ENCODE measurements at regions not wholly inside any gene's neighbourhood (a gene's known extent, or its start where the extent isn't known, plus 50 kb on each side); places are given as distances from the start of the nearest gene placed in this dataset.

GRCh38 chr13:84234416-84234815, 352.1 kb upstream of the SLITRK1 start:
- H3K27ac ChIP-seq (ENCODE audit: low read depth in 1 of 2, low read length in 1 of 2): no peak overlapping the region
- no peaks in the 10 kb centered on the region for H3K27me3 ChIP-seq (ENCODE audit: control insufficient read depth in 2 of 2, insufficient read depth in 1 of 2, low read length in 1 of 2)
- no peaks in the 10 kb centered on the region for H3K9me3 ChIP-seq (ENCODE audit: control insufficient read depth in 2 of 2, insufficient read depth in 1 of 2, low read length in 1 of 2)
- H3K4me3 ChIP-seq (ENCODE audit: low read length in 2 of 2): no peak overlapping the region
- no peak for DNase-seq (ENCODE audit: low read depth in 6 of 9, low spot score in 9 of 9)
- H3K36me3 ChIP-seq (ENCODE audit: control insufficient read depth in 2 of 2, insufficient read depth in 2 of 2, low read length in 1 of 2): no peaks in the 10 kb centered on the region
- no peaks in the 10 kb centered on the region for H3K4me1 ChIP-seq (ENCODE audit: control insufficient read depth in 2 of 2, insufficient read depth in 2 of 2, low read length in 2 of 2)

GRCh38 chr13:84230568-84230967, 348.3 kb upstream of the SLITRK1 start:
- no peak for DNase-seq (ENCODE audit: low read depth in 6 of 9, low spot score in 9 of 9)
- WGBS: 84% methylated on average over 1 of the region's 1 CpG
- Histone ChIP-seq H3K36me3 (ENCODE audit: control insufficient read depth in 2 of 2, insufficient read depth in 2 of 2, low read length in 1 of 2) (no peaks in the 10 kb centered on the region), H3K27ac (ENCODE audit: low read depth in 1 of 2, low read length in 1 of 2) (no peak overlapping the region), H3K9me3 (ENCODE audit: control insufficient read depth in 2 of 2, insufficient read depth in 1 of 2, low read length in 1 of 2) (no peaks in the 10 kb centered on the region), H3K4me1 (ENCODE audit: control insufficient read depth in 2 of 2, insufficient read depth in 2 of 2, low read length in 2 of 2) (no peaks in the 10 kb centered on the region), H3K4me3 (ENCODE audit: low read length in 2 of 2) (no peak overlapping the region), H3K27me3 (ENCODE audit: control insufficient read depth in 2 of 2, insufficient read depth in 1 of 2, low read length in 1 of 2) (no peaks in the 10 kb centered on the region)

- Histone ChIP-seq H3K9me3 (ENCODE audit: control insufficient read depth in 2 of 2, insufficient read depth in 1 of 2, low read length in 1 of 2) (no peaks in the 10 kb centered on the region), H3K4me1 (ENCODE audit: control insufficient read depth in 2 of 2, insufficient read depth in 2 of 2, low read length in 2 of 2) (no peaks in the 10 kb centered on the region), H3K27me3 (ENCODE audit: control insufficient read depth in 2 of 2, insufficient read depth in 1 of 2, low read length in 1 of 2) (no peaks in the 10 kb centered on the region), H3K4me3 (ENCODE audit: low read length in 2 of 2) (no peak overlapping the region), H3K36me3 (ENCODE audit: control insufficient read depth in 2 of 2, insufficient read depth in 2 of 2, low read length in 1 of 2) (no peaks in the 10 kb centered on the region), H3K27ac (ENCODE audit: low read depth in 1 of 2, low read length in 1 of 2) (no peak overlapping the region)
- 93% methylated on average over 2 of the region's 2 CpGs for WGBS
- no peak for DNase-seq (ENCODE audit: low read depth in 6 of 9, low spot score in 9 of 9)
These were observed 328.8 kb upstream of the SLITRK1 start for GRCh38 chr13:84211048-84211447.

GRCh38 chr13:84208246-84208910, 326.1 kb upstream of the SLITRK1 start:
- Histone ChIP-seq H3K27me3 (ENCODE audit: control insufficient read depth in 2 of 2, insufficient read depth in 1 of 2, low read length in 1 of 2) (no peaks in the 10 kb centered on the region), H3K27ac (ENCODE audit: low read depth in 1 of 2, low read length in 1 of 2) (no peak overlapping the region), H3K4me1 (ENCODE audit: control insufficient read depth in 2 of 2, insufficient read depth in 2 of 2, low read length in 2 of 2) (no peaks in the 10 kb centered on the region), H3K36me3 (ENCODE audit: control insufficient read depth in 2 of 2, insufficient read depth in 2 of 2, low read length in 1 of 2) (no peaks in the 10 kb centered on the region), H3K9me3 (ENCODE audit: control insufficient read depth in 2 of 2, insufficient read depth in 1 of 2, low read length in 1 of 2) (no peaks in the 10 kb centered on the region), H3K4me3 (ENCODE audit: low read length in 2 of 2) (no peak overlapping the region)
- WGBS: 90% methylated on average over 7 of the region's 7 CpGs
- DNase-seq (ENCODE audit: low read depth in 6 of 9, low spot score in 9 of 9): peak in 2 of 9 donors; percentile 0 to 10

GRCh38 chr13:84207509-84207908, 325.2 kb upstream of the SLITRK1 start:
- no peaks in the 10 kb centered on the region for H3K27me3 ChIP-seq (ENCODE audit: control insufficient read depth in 2 of 2, insufficient read depth in 1 of 2, low read length in 1 of 2)
- H3K4me3 ChIP-seq (ENCODE audit: low read length in 2 of 2): no peak overlapping the region
- H3K9me3 ChIP-seq (ENCODE audit: control insufficient read depth in 2 of 2, insufficient read depth in 1 of 2, low read length in 1 of 2): no peaks in the 10 kb centered on the region
- H3K27ac ChIP-seq (ENCODE audit: low read depth in 1 of 2, low read length in 1 of 2): no peak overlapping the region
- H3K36me3 ChIP-seq (ENCODE audit: control insufficient read depth in 2 of 2, insufficient read depth in 2 of 2, low read length in 1 of 2): no peaks in the 10 kb centered on the region
- no peak for DNase-seq (ENCODE audit: low read depth in 6 of 9, low spot score in 9 of 9)
- 98% methylated on average over 2 of the region's 2 CpGs for WGBS
- no peaks in the 10 kb centered on the region for H3K4me1 ChIP-seq (ENCODE audit: control insufficient read depth in 2 of 2, insufficient read depth in 2 of 2, low read length in 2 of 2)

- Histone ChIP-seq H3K27me3 (ENCODE audit: control insufficient read depth in 2 of 2, insufficient read depth in 1 of 2, low read length in 1 of 2) (no peaks in the 10 kb centered on the region), H3K9me3 (ENCODE audit: control insufficient read depth in 2 of 2, insufficient read depth in 1 of 2, low read length in 1 of 2) (no peaks in the 10 kb centered on the region), H3K27ac (ENCODE audit: low read depth in 1 of 2, low read length in 1 of 2) (no peak overlapping the region), H3K4me3 (ENCODE audit: low read length in 2 of 2) (no peak overlapping the region), H3K4me1 (ENCODE audit: control insufficient read depth in 2 of 2, insufficient read depth in 2 of 2, low read length in 2 of 2) (no peaks in the 10 kb centered on the region), H3K36me3 (ENCODE audit: control insufficient read depth in 2 of 2, insufficient read depth in 2 of 2, low read length in 1 of 2) (no peaks in the 10 kb centered on the region)
- WGBS: 53% methylated on average over 4 of the region's 4 CpGs
- no peak for DNase-seq (ENCODE audit: low read depth in 6 of 9, low spot score in 9 of 9)
These were observed 318.7 kb upstream of the SLITRK1 start for GRCh38 chr13:84200971-84201370.

GRCh38 chr13:84192125-84192524, 309.9 kb upstream of the SLITRK1 start:
- no peaks in the 10 kb centered on the region for H3K36me3 ChIP-seq (ENCODE audit: control insufficient read depth in 2 of 2, insufficient read depth in 2 of 2, low read length in 1 of 2)
- 95% methylated on average over 3 of the region's 3 CpGs for WGBS
- no peak overlapping the region for H3K4me3 ChIP-seq (ENCODE audit: low read length in 2 of 2)
- no peaks in the 10 kb centered on the region for H3K9me3 ChIP-seq (ENCODE audit: control insufficient read depth in 2 of 2, insufficient read depth in 1 of 2, low read length in 1 of 2)
- H3K4me1 ChIP-seq (ENCODE audit: control insufficient read depth in 2 of 2, insufficient read depth in 2 of 2, low read length in 2 of 2): no peaks in the 10 kb centered on the region
- no peak overlapping the region for H3K27ac ChIP-seq (ENCODE audit: low read depth in 1 of 2, low read length in 1 of 2)
- no peaks in the 10 kb centered on the region for H3K27me3 ChIP-seq (ENCODE audit: control insufficient read depth in 2 of 2, insufficient read depth in 1 of 2, low read length in 1 of 2)
- no peak for DNase-seq (ENCODE audit: low read depth in 6 of 9, low spot score in 9 of 9)

GRCh38 chr13:84191139-84191538, 308.9 kb upstream of the SLITRK1 start:
- 85% methylated on average over 4 of the region's 4 CpGs for WGBS
- H3K4me1 ChIP-seq (ENCODE audit: control insufficient read depth in 2 of 2, insufficient read depth in 2 of 2, low read length in 2 of 2): no peaks in the 10 kb centered on the region
- no peak overlapping the region for H3K27ac ChIP-seq (ENCODE audit: low read depth in 1 of 2, low read length in 1 of 2)
- H3K36me3 ChIP-seq (ENCODE audit: control insufficient read depth in 2 of 2, insufficient read depth in 2 of 2, low read length in 1 of 2): no peaks in the 10 kb centered on the region
- no peaks in the 10 kb centered on the region for H3K27me3 ChIP-seq (ENCODE audit: control insufficient read depth in 2 of 2, insufficient read depth in 1 of 2, low read length in 1 of 2)
- no peak for DNase-seq (ENCODE audit: low read depth in 6 of 9, low spot score in 9 of 9)
- no peaks in the 10 kb centered on the region for H3K9me3 ChIP-seq (ENCODE audit: control insufficient read depth in 2 of 2, insufficient read depth in 1 of 2, low read length in 1 of 2)
- no peak overlapping the region for H3K4me3 ChIP-seq (ENCODE audit: low read length in 2 of 2)

- 93% methylated on average over 1 of the region's 1 CpG for WGBS
- no peak overlapping the region for H3K4me3 ChIP-seq (ENCODE audit: low read length in 2 of 2)
- no peaks in the 10 kb centered on the region for H3K36me3 ChIP-seq (ENCODE audit: control insufficient read depth in 2 of 2, insufficient read depth in 2 of 2, low read length in 1 of 2)
- no peaks in the 10 kb centered on the region for H3K4me1 ChIP-seq (ENCODE audit: control insufficient read depth in 2 of 2, insufficient read depth in 2 of 2, low read length in 2 of 2)
- no peak overlapping the region for H3K27ac ChIP-seq (ENCODE audit: low read depth in 1 of 2, low read length in 1 of 2)
- no peak for DNase-seq (ENCODE audit: low read depth in 6 of 9, low spot score in 9 of 9)
- no peaks in the 10 kb centered on the region for H3K27me3 ChIP-seq (ENCODE audit: control insufficient read depth in 2 of 2, insufficient read depth in 1 of 2, low read length in 1 of 2)
- H3K9me3 ChIP-seq (ENCODE audit: control insufficient read depth in 2 of 2, insufficient read depth in 1 of 2, low read length in 1 of 2): no peaks in the 10 kb centered on the region
These were observed 305.4 kb upstream of the SLITRK1 start for GRCh38 chr13:84187626-84188025.
